HL-60 (cell line): ENCODE measurements at regions not wholly inside any gene's neighbourhood (a gene's known extent, or its start where the extent isn't known, plus 50 kb on each side); places are given as distances from the start of the nearest gene placed in this dataset.

Experiments
- CTCF ChIP-seq: IDR thresholded peaks from one replicate; pipeline ENCODE4 v1.5.1; 2011; ENCODE audit warnings: low read length, control low read depth, inconsistent platforms; ENCODE audit not compliant: insufficient read depth
- POLR2AphosphoS5 ChIP-seq: IDR thresholded peaks from 2 replicates; pipeline ENCODE4 v1.6.1; 2012; ENCODE audit warnings: low read depth
- SPI1 ChIP-seq: IDR thresholded peaks from 2 replicates; pipeline ENCODE4 v1.6.1; 2012; ENCODE audit warnings: low read depth, mild to moderate bottlenecking, borderline replicate concordance

GRCh38 chr1:67540025-67540732 is 110.0 kb upstream of the SERBP1 start:
- TF ChIP-seq CTCF (no peak), POLR2AphosphoS5 (no peak), SPI1 (no peak)
